ENCODE measurements at regions not wholly inside any gene's neighbourhood (a gene's known extent, or its start where the extent isn't known, plus 50 kb on each side); places are given as distances from the start of the nearest gene placed in this dataset.
"Not testable (repeated sequence)": the region's sequence is repeated elsewhere in the genome, so short reads cannot be mapped to it uniquely, and the experiment has no call there.

- H3K27ac ChIP-seq; DNase-seq; H3K4me3 ChIP-seq; H3K36me3 ChIP-seq; H3K4me1 ChIP-seq; H3K27me3 ChIP-seq; H3K9me3 ChIP-seq; intact Hi-C loops (cut with DNase I; ENCODE audit: low total_unique reads): not testable (repeated sequence)
These were observed 102.9 kb downstream of the TMEM121 start for GRCh38 chr14:105629091-105629885.

- DNase-seq: no peak
- H3K4me1 ChIP-seq: no peaks in the 10 kb centered on the region
- H3K9me3 ChIP-seq: no peaks in the 10 kb centered on the region
- TF ChIP-seq CTCF (IDR thresholded peaks at IDR 0.05) (no peak), POLR2A (IDR thresholded peaks at IDR 0.05) (no peak)
- no peak overlapping the region for H3K4me3 ChIP-seq
- H3K27me3 ChIP-seq: no peaks in the 10 kb centered on the region
- intact Hi-C loops (cut with DNase I; ENCODE audit: low total_unique reads): no loop called here
- no peak overlapping the region for H3K27ac ChIP-seq
- H3K36me3 ChIP-seq: no peaks in the 10 kb centered on the region
These were observed 103.5 kb downstream of the TMEM121 start for GRCh38 chr14:105629886-105630215.

GRCh38 chr14:105630293-105630934 is 104.0 kb downstream of the TMEM121 start:
- H3K4me3 ChIP-seq; H3K27me3 ChIP-seq; H3K27ac ChIP-seq; DNase-seq; H3K4me1 ChIP-seq; H3K9me3 ChIP-seq; intact Hi-C loops (cut with DNase I; ENCODE audit: low total_unique reads); H3K36me3 ChIP-seq: not testable (repeated sequence)

- H3K9me3 ChIP-seq; intact Hi-C loops (cut with DNase I; ENCODE audit: low total_unique reads); H3K36me3 ChIP-seq; H3K27me3 ChIP-seq; H3K4me3 ChIP-seq; H3K4me1 ChIP-seq; DNase-seq; H3K27ac ChIP-seq: not testable (repeated sequence)
These were observed 104.8 kb downstream of the TMEM121 start for GRCh38 chr14:105630935-105631779.

GRCh38 chr14:105632010-105632409 is 105.6 kb downstream of the TMEM121 start:
- H3K9me3 ChIP-seq: no peaks in the 10 kb centered on the region
- H3K27me3 ChIP-seq: no peaks in the 10 kb centered on the region
- DNase-seq: no peak
- no peaks in the 10 kb centered on the region for H3K36me3 ChIP-seq
- no peak overlapping the region for H3K4me3 ChIP-seq
- TF ChIP-seq POLR2A (IDR thresholded peaks at IDR 0.05) (no peak), CTCF (IDR thresholded peaks at IDR 0.05) (no peak)
- no peak overlapping the region for H3K27ac ChIP-seq
- intact Hi-C loops (cut with DNase I; ENCODE audit: low total_unique reads): no loop called here
- no peaks in the 10 kb centered on the region for H3K4me1 ChIP-seq

- H3K27me3 ChIP-seq; DNase-seq; H3K4me3 ChIP-seq; intact Hi-C loops (cut with DNase I; ENCODE audit: low total_unique reads); H3K36me3 ChIP-seq; H3K9me3 ChIP-seq; H3K4me1 ChIP-seq; H3K27ac ChIP-seq: not testable (repeated sequence)
These were observed 107.2 kb downstream of the TMEM121 start for GRCh38 chr14:105633596-105633995.

- H3K27ac ChIP-seq: no peak overlapping the region
- no peak for TF ChIP-seq CTCF (IDR thresholded peaks at IDR 0.05)
- no peak for TF ChIP-seq POLR2A (IDR thresholded peaks at IDR 0.05)
- no peaks in the 10 kb centered on the region for H3K36me3 ChIP-seq
- intact Hi-C loops (cut with DNase I; ENCODE audit: low total_unique reads): no loop called here
- DNase-seq: no peak
- H3K4me3 ChIP-seq: no peak overlapping the region
- H3K27me3 ChIP-seq: no peaks in the 10 kb centered on the region
- no peaks in the 10 kb centered on the region for H3K9me3 ChIP-seq
- no peaks in the 10 kb centered on the region for H3K4me1 ChIP-seq
These were observed 109.2 kb downstream of the TMEM121 start for GRCh38 chr14:105635560-105635959.

- H3K27ac ChIP-seq; intact Hi-C loops (cut with DNase I; ENCODE audit: low total_unique reads); H3K27me3 ChIP-seq; H3K4me3 ChIP-seq; H3K36me3 ChIP-seq; H3K9me3 ChIP-seq; DNase-seq; H3K4me1 ChIP-seq: not testable (repeated sequence)
These were observed 109.6 kb downstream of the TMEM121 start for GRCh38 chr14:105636021-105636420.
